Lower lobe of right lung (tissue), 2 donors: ENCODE measurements at regions not wholly inside any gene's neighbourhood (a gene's known extent, or its start where the extent isn't known, plus 50 kb on each side); places are given as distances from the start of the nearest gene placed in this dataset.

Experiments
- ATAC-seq, 2 donors: fragments of 200-7000 bp; cut with Tn5 transposase; one replicate each; pipeline ENCODE4 v1.9.1; 2020 to 2022; ENCODE audit warnings: mild to moderate bottlenecking in 2 of 2, moderate library complexity in 2 of 2
- DNase-seq: peaks from one replicate; pipeline ENCODE4 v3.0.0-alpha.2; 2020
- H3K27ac ChIP-seq: fragments of 200-600 bp; one replicate; pipeline ENCODE4 v1.8.0; 2022
- H3K27me3 ChIP-seq: fragments of 200-600 bp; one replicate; pipeline ENCODE4 v1.8.0; 2022; ENCODE audit warnings: low read depth
- H3K36me3 ChIP-seq: fragments of 200-600 bp; one replicate; pipeline ENCODE4 v1.8.0; 2022; ENCODE audit warnings: mild to moderate bottlenecking
- H3K4me1 ChIP-seq: fragments of 200-600 bp; one replicate; pipeline ENCODE4 v1.8.0; 2022
- H3K4me3 ChIP-seq: fragments of 200-600 bp; one replicate; pipeline ENCODE4 v1.8.0; 2022; ENCODE audit warnings: mild to moderate bottlenecking
- H3K9me3 ChIP-seq: fragments of 200-600 bp; one replicate; pipeline ENCODE4 v1.8.0; 2022
- CTCF ChIP-seq: fragments of 200-600 bp; IDR thresholded peaks from one replicate; pipeline ENCODE4 v1.8.0; 2022; ENCODE audit warnings: antibody characterized with exemption, mild to moderate bottlenecking
- intact Hi-C: fragments of 100-400 bp; cut with DNase I; formaldehyde crosslinking; loops from one replicate; pipeline ENCODE4 v1.11.0; 2022
- donor health status: DM: no; HTN: yes; CAD: no; lungs with severe emphysema.

GRCh38 chr10:61140765-61141392, 196.9 kb upstream of the RHOBTB1 start:
- DNase-seq = no peak
- Histone ChIP-seq H3K9me3 (no peaks in the 10 kb centered on the region), H3K27me3 (no peaks in the 10 kb centered on the region), H3K36me3 (no peaks in the 10 kb centered on the region), H3K4me3 (no peak overlapping the region), H3K4me1 (peaks cover 3% of the 10 kb centered on the region), H3K27ac (no peak overlapping the region)
- TF ChIP-seq CTCF = peak; percentile 64
- peak; percentile 61 to 62 for ATAC-seq
- intact Hi-C loops = no loop called here

GRCh38 chr10:61139592-61139953, 195.6 kb upstream of the RHOBTB1 start:
- no peak for TF ChIP-seq CTCF
- ATAC-seq = no peak
- DNase-seq = no peak
- H3K4me3 ChIP-seq = no peak overlapping the region
- H3K27ac ChIP-seq = no peak overlapping the region
- intact Hi-C loops = no loop called here
- peaks cover 3% of the 10 kb centered on the region for H3K4me1 ChIP-seq
- no peaks in the 10 kb centered on the region for H3K27me3 ChIP-seq
- H3K36me3 ChIP-seq = no peaks in the 10 kb centered on the region
- H3K9me3 ChIP-seq = no peaks in the 10 kb centered on the region

GRCh38 chr10:61138708-61139591, 195.0 kb upstream of the RHOBTB1 start:
- H3K36me3 ChIP-seq = no peaks in the 10 kb centered on the region
- intact Hi-C loops = no loop called here
- H3K27me3 ChIP-seq = no peaks in the 10 kb centered on the region
- no peak for TF ChIP-seq CTCF
- no peak for ATAC-seq
- no peak overlapping the region for H3K4me3 ChIP-seq
- peaks cover 3% of the 10 kb centered on the region for H3K4me1 ChIP-seq
- no peaks in the 10 kb centered on the region for H3K9me3 ChIP-seq
- no peak for DNase-seq
- H3K27ac ChIP-seq = no peak overlapping the region

- H3K4me3 ChIP-seq = no peak overlapping the region
- no peak for TF ChIP-seq CTCF
- ATAC-seq (no peak), DNase-seq (no peak)
- H3K27ac ChIP-seq = no peak overlapping the region
- intact Hi-C loops = no loop called here
- H3K4me1 ChIP-seq = peaks cover 3% of the 10 kb centered on the region
- no peaks in the 10 kb centered on the region for H3K36me3 ChIP-seq
- H3K9me3 ChIP-seq = no peaks in the 10 kb centered on the region
- no peaks in the 10 kb centered on the region for H3K27me3 ChIP-seq
Measured at GRCh38 chr10:61136139-61136538, 192.2 kb upstream of the RHOBTB1 start.

GRCh38 chr10:61135276-61135721, 191.3 kb upstream of the RHOBTB1 start:
- no peaks in the 10 kb centered on the region for H3K27me3 ChIP-seq
- no peak for TF ChIP-seq CTCF
- no peak overlapping the region for H3K27ac ChIP-seq
- H3K9me3 ChIP-seq = no peaks in the 10 kb centered on the region
- no peaks in the 10 kb centered on the region for H3K36me3 ChIP-seq
- no peak overlapping the region for H3K4me3 ChIP-seq
- DNase-seq (no peak), ATAC-seq (no peak)
- H3K4me1 ChIP-seq = peaks cover 3% of the 10 kb centered on the region
- intact Hi-C loops = no loop called here
